MM.1S (cell line): ENCODE measurements at regions not wholly inside any gene's neighbourhood (a gene's known extent, or its start where the extent isn't known, plus 50 kb on each side); places are given as distances from the start of the nearest gene placed in this dataset.

ENCODE experiments used
- EZH2 ChIP-seq: fragments of 300-600 bp; sonication (generic); optimal IDR thresholded peaks from 2 replicates; pipeline ENCODE3; 2017; ENCODE audit warnings: low read depth, mild to moderate bottlenecking, antibody characterized with exemption, low read length, mixed read lengths
- EZH2phosphoT487 ChIP-seq: fragments of 300-600 bp; sonication (generic); IDR thresholded peaks from 2 replicates; pipeline ENCODE4 v1.6.1; 2018; ENCODE audit warnings: antibody characterized with exemption, low read length
- TF ChIP-seq, protein P1 (sequence below): fragments of 300-600 bp; sonication (generic); IDR thresholded peaks from 2 replicates; pipeline ENCODE4 v1.5.1; 2016; ENCODE audit warnings: antibody characterized with exemption, low read length, mixed read lengths

DNA sequence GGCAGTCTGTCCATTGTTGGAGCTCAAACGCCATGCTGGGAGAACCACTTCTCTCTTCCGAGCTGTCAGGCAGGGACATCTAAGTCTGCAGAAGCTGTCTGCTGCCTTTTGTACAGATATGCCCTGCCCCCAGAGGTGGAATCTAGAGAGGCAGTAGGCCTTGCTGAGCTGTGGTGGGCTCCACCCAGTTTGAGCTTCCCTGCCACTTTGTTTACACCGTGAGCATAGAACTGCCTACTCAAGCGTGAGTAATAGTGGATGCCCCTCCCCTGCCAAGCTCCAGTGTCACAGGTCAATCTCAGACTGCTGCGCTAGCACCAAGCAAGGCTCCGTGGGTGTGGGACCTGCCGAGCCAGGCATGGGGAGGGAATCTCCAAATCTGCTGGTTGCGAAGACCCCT lies 145.7 kb downstream of the VSIG4 start:
- TF ChIP-seq, protein P1, sequence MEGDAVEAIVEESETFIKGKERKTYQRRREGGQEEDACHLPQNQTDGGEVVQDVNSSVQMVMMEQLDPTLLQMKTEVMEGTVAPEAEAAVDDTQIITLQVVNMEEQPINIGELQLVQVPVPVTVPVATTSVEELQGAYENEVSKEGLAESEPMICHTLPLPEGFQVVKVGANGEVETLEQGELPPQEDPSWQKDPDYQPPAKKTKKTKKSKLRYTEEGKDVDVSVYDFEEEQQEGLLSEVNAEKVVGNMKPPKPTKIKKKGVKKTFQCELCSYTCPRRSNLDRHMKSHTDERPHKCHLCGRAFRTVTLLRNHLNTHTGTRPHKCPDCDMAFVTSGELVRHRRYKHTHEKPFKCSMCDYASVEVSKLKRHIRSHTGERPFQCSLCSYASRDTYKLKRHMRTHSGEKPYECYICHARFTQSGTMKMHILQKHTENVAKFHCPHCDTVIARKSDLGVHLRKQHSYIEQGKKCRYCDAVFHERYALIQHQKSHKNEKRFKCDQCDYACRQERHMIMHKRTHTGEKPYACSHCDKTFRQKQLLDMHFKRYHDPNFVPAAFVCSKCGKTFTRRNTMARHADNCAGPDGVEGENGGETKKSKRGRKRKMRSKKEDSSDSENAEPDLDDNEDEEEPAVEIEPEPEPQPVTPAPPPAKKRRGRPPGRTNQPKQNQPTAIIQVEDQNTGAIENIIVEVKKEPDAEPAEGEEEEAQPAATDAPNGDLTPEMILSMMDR, result no peak
- TF ChIP-seq EZH2 (no peak), EZH2phosphoT487 (no peak)
